Uterus (tissue), 3 donors: ENCODE measurements at regions not wholly inside any gene's neighbourhood (a gene's known extent, or its start where the extent isn't known, plus 50 kb on each side); places are given as distances from the start of the nearest gene placed in this dataset.
"Not testable (repeated sequence)": the region's sequence is repeated elsewhere in the genome, so short reads cannot be mapped to it uniquely, and the experiment has no call there.

Experiments
- DNase-seq, 2 donors: peaks; one replicate each; pipeline ENCODE4 v3.0.0-alpha.2; 2019 to 2020
- H3K27ac ChIP-seq, 2 donors: fragments of 200-600 bp; sonication (generic); 1 replicate in 1 of 2; 2 replicates in 1 of 2; pipeline ENCODE4 v1.5.1; 2016 to 2018
- H3K27me3 ChIP-seq, 2 donors: fragments of 200-600 bp; sonication (generic); one replicate each; pipeline ENCODE4 v1.5.1; 2018 to 2019; ENCODE audit warnings: control low read depth in 1 of 2
- H3K36me3 ChIP-seq, 2 donors: fragments of 200-600 bp; sonication (generic); one replicate each; pipeline ENCODE4 v1.5.1; 2019; ENCODE audit warnings: control low read depth in 1 of 2
- H3K4me1 ChIP-seq, 2 donors: fragments of 200-600 bp; sonication (generic); one replicate each; pipeline ENCODE4 v1.5.1; 2018 to 2019; ENCODE audit warnings: control low read depth in 1 of 2
- H3K4me3 ChIP-seq, 2 donors: fragments of 200-600 bp; sonication (generic); 1 replicate in 1 of 2; 2 replicates in 1 of 2; pipeline ENCODE4 v1.5.1; 2018 to 2019; ENCODE audit warnings: mild to moderate bottlenecking in 1 of 2
- H3K9me3 ChIP-seq, 2 donors: fragments of 200-600 bp; sonication (generic); one replicate each; pipeline ENCODE4 v1.5.1; 2019; ENCODE audit warnings: control low read depth in 1 of 2
- POLR2A ChIP-seq, 2 donors: fragments of 450-650 bp; IDR thresholded peaks; one replicate each; pipeline ENCODE4 v1.6.1; 2016; ENCODE audit warnings: antibody characterized with exemption in 2 of 2, mild to moderate bottlenecking in 1 of 2, moderate library complexity in 1 of 2
- intact Hi-C: fragments of 100-400 bp; cut with DNase I; formaldehyde crosslinking; loops from one replicate; pipeline ENCODE4 v1.15.1; 2023; ENCODE audit warnings: low total_unique reads
- TF ChIP-seq, protein P1 (sequence below), 4 experiments: fragments of 200-600 bp in 2 of 4; fragments of 450-650 bp in 2 of 4; sonication (generic) in 2 of 4; IDR thresholded peaks; one replicate each; pipeline ENCODE4 v1.5.1; 2016 to 2019; ENCODE audit warnings: antibody characterized with exemption in 4 of 4, mild to moderate bottlenecking in 2 of 4, moderate library complexity in 1 of 4
- donor health status: DM: yes; HTN: yes; CAD: no.

DNA sequence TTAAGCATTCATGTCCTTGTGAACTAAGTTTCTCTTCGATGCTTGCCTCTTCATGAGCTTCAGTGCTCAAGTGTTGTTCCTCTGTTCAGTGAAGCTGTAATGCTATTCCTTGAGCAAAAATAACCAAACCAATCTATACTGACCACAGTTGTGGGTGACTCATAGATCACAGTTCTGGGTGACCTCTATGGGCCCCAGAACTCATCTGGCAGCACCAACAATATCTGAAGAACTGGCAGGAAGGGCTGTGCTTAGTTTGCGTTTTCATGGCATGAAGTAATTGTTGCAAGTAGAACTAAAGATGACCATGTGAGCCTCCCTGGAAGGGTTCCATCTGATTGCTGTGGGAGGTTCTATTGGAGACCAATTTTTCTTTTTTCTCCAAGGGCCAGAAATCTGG is 106.2 kb downstream of the CCNG2 start:
- Histone ChIP-seq H3K27me3 (no peaks in the 10 kb centered on the region), H3K36me3 (no peaks in the 10 kb centered on the region), H3K4me1 (no peaks in the 10 kb centered on the region), H3K27ac (no peak overlapping the region), H3K9me3 (no peaks in the 10 kb centered on the region), H3K4me3 (no peak overlapping the region)
- intact Hi-C loops, result no loop called here
- DNase-seq, result no peak
- no peak for TF ChIP-seq POLR2A (IDR thresholded peaks at IDR 0.05)
- TF ChIP-seq, protein P1, sequence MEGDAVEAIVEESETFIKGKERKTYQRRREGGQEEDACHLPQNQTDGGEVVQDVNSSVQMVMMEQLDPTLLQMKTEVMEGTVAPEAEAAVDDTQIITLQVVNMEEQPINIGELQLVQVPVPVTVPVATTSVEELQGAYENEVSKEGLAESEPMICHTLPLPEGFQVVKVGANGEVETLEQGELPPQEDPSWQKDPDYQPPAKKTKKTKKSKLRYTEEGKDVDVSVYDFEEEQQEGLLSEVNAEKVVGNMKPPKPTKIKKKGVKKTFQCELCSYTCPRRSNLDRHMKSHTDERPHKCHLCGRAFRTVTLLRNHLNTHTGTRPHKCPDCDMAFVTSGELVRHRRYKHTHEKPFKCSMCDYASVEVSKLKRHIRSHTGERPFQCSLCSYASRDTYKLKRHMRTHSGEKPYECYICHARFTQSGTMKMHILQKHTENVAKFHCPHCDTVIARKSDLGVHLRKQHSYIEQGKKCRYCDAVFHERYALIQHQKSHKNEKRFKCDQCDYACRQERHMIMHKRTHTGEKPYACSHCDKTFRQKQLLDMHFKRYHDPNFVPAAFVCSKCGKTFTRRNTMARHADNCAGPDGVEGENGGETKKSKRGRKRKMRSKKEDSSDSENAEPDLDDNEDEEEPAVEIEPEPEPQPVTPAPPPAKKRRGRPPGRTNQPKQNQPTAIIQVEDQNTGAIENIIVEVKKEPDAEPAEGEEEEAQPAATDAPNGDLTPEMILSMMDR (IDR thresholded peaks at IDR 0.05), result no peak

DNA sequence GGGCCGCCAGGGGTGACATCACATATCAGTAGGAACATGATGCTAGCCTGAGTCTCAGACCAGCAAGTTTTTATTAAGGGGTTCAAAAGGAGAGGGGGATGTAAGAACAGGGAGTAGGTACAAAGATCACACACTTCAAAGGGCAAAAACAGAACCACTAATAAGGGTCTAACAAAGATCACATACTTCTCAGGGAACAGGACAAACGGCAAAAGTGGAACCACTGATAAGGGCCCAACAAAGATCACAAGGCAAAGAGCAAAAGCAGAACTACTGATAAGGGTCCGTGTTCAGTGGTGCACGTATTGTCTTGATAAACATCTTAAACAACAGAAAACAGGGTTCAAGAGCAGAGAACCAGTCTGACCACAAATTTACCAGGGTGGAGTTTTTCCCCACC is 107.0 kb downstream of the CCNG2 start:
- DNase-seq, intact Hi-C loops, H3K4me1 ChIP-seq, H3K36me3 ChIP-seq, H3K27ac ChIP-seq, H3K27me3 ChIP-seq, H3K4me3 ChIP-seq, H3K9me3 ChIP-seq: not testable (repeated sequence)

- Histone ChIP-seq H3K4me1 (no peaks in the 10 kb centered on the region), H3K36me3 (no peaks in the 10 kb centered on the region), H3K9me3 (no peaks in the 10 kb centered on the region), H3K27ac (no peak overlapping the region), H3K27me3 (no peaks in the 10 kb centered on the region), H3K4me3 (no peak overlapping the region)
- intact Hi-C loops, result no loop called here
- DNase-seq, result no peak
- TF ChIP-seq, protein P1 (IDR thresholded peaks at IDR 0.05), result no peak
- no peak for TF ChIP-seq POLR2A (IDR thresholded peaks at IDR 0.05)
Observed at GRCh38 chr4:77264826-77265225, 107.8 kb downstream of the CCNG2 start.

DNA sequence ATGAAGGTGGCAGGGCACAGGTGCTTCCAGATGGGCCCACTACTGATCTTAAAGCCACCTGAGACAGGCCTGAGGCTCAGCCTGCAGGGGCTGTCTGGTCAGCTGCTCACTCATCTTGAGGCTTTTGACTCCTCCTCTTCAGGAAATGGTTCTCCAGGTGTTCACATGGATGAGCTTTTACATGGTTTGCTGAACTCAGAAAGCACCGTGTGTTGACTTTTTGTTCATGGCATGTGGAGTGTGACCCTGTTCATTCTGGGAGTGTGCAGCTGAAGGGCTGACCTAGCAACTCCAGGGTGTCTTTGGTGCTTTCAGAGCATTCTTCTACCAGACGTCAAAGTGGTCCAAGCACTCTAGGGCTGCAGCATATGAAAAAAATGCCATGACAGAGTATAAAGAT is 111.1 kb downstream of the CCNG2 start:
- Histone ChIP-seq H3K27ac (no peak overlapping the region), H3K27me3 (no peaks in the 10 kb centered on the region), H3K9me3 (no peaks in the 10 kb centered on the region), H3K4me3 (no peak overlapping the region), H3K36me3 (no peaks in the 10 kb centered on the region), H3K4me1 (no peaks in the 10 kb centered on the region)
- no peak for DNase-seq
- TF ChIP-seq, protein P1 (IDR thresholded peaks at IDR 0.05), result no peak
- TF ChIP-seq POLR2A (IDR thresholded peaks at IDR 0.05), result no peak
- intact Hi-C loops, result no loop called here

DNA sequence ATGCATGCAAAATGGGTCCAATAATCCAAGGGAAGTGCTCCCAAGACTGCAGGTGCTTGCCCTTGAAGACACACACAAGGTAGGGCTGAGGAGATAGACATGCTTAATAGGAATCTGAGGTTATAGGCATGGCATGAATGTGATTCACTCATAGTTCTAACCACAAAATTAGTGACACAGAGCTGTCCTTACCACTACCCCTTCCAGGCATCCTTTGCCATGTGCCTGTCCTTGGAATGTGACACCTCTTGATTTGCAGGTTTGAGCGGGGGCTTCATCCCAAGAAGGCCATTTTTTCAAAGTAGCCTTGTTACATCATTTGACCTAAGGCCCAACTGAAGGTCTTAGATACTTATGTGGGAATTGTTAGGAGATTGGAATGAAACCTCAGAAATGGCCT is 112.5 kb downstream of the CCNG2 start:
- Histone ChIP-seq H3K4me1 (no peaks in the 10 kb centered on the region), H3K9me3 (no peaks in the 10 kb centered on the region), H3K4me3 (no peak overlapping the region), H3K27ac (no peak overlapping the region), H3K36me3 (no peaks in the 10 kb centered on the region), H3K27me3 (no peaks in the 10 kb centered on the region)
- no peak for DNase-seq
- TF ChIP-seq, protein P1 (IDR thresholded peaks at IDR 0.05), result no peak
- no peak for TF ChIP-seq POLR2A (IDR thresholded peaks at IDR 0.05)
- intact Hi-C loops, result no loop called here

- intact Hi-C loops, result no loop called here
Observed at GRCh38 chr4:77273412-77273811, 116.4 kb downstream of the CCNG2 start.

DNA sequence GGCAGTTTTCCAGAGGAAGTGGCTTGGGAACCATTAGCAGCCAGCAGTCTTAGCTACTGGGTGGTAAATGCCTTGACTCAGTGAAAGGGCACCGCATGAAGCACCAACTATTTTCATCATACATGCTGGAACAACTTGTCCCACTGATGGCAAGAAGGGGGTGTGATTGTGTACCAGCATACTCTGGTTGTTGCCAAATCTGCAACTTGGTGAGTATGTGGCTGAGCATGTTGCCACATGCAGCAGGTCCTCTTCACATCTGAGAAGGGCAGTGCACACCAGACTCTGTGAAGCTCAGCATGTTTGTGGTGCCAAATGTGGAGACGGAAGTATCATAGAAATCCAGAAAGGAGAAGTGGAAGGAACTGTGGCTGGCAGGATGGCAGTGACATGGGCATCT is 122.1 kb downstream of the CCNG2 start:
- DNase-seq, H3K27ac ChIP-seq, H3K9me3 ChIP-seq, intact Hi-C loops, H3K36me3 ChIP-seq, H3K4me3 ChIP-seq, H3K4me1 ChIP-seq, H3K27me3 ChIP-seq: not testable (repeated sequence)

More at GRCh38 chr4:77273412-77273811, 116.4 kb downstream of the CCNG2 start:
- H3K9me3 ChIP-seq, result no peaks in the 10 kb centered on the region
- no peaks in the 10 kb centered on the region for H3K27me3 ChIP-seq
- no peak overlapping the region for H3K4me3 ChIP-seq
- H3K4me1 ChIP-seq, result no peaks in the 10 kb centered on the region
- no peak for DNase-seq
- no peaks in the 10 kb centered on the region for H3K36me3 ChIP-seq
- no peak overlapping the region for H3K27ac ChIP-seq
- no peak for TF ChIP-seq POLR2A (IDR thresholded peaks at IDR 0.05)
- TF ChIP-seq, protein P1 (IDR thresholded peaks at IDR 0.05), result no peak
